HG02885 (cell line): ENCODE measurements at regions not wholly inside any gene's neighbourhood (a gene's known extent, or its start where the extent isn't known, plus 50 kb on each side); places are given as distances from the start of the nearest gene placed in this dataset.
"Not testable (repeated sequence)": the region's sequence is repeated elsewhere in the genome, so short reads cannot be mapped to it uniquely, and the experiment has no call there.

Experiments
- ATAC-seq: cut with Tn5 transposase; IDR thresholded peaks from one replicate; pipeline ENCODE4 v1.9.1; 2021; ENCODE audit warnings: mild to moderate bottlenecking; ENCODE audit not compliant: unreplicated experiment, poor library complexity

- not testable (repeated sequence) for ATAC-seq
Measured at GRCh38 chr18:72987570-72987969, 119.8 kb upstream of the NETO1 start.

- ATAC-seq = no peak
Measured at GRCh38 chr18:72986103-72986502, 118.3 kb upstream of the NETO1 start.

- ATAC-seq = no peak
Measured at GRCh38 chr18:72985686-72986085, 117.9 kb upstream of the NETO1 start.

- no peak for ATAC-seq
Measured at GRCh38 chr18:72984290-72984689, 116.5 kb upstream of the NETO1 start.

GRCh38 chr18:72973841-72974240, 106.1 kb upstream of the NETO1 start:
- ATAC-seq = no peak

- no peak for ATAC-seq
Measured at GRCh38 chr18:72965616-72966015, 97.8 kb upstream of the NETO1 start.

GRCh38 chr18:72958195-72958594, 90.4 kb upstream of the NETO1 start:
- not testable (repeated sequence) for ATAC-seq

GRCh38 chr18:72948439-72948838, 80.7 kb upstream of the NETO1 start:
- no peak for ATAC-seq

- no peak for ATAC-seq
Measured at GRCh38 chr18:72942766-72943165, 75.0 kb upstream of the NETO1 start.

- ATAC-seq = no peak
Measured at GRCh38 chr18:72940986-72941385, 73.2 kb upstream of the NETO1 start.

GRCh38 chr18:72940509-72940908, 72.7 kb upstream of the NETO1 start:
- ATAC-seq = no peak

GRCh38 chr18:72935744-72936143, 68.0 kb upstream of the NETO1 start:
- no peak for ATAC-seq

GRCh38 chr18:72922895-72923294, 55.1 kb upstream of the NETO1 start:
- no peak for ATAC-seq
